Kidney (tissue), 13 donors: ENCODE measurements at regions not wholly inside any gene's neighbourhood (a gene's known extent, or its start where the extent isn't known, plus 50 kb on each side); places are given as distances from the start of the nearest gene placed in this dataset.

ENCODE experiments used
- DNase-seq, 5 donors: peaks; one replicate each; pipeline ENCODE4 v3.0.0-alpha.2; 2013 to 2020
- FAIRE-seq: peaks from 2 replicates; lab custom pipeline; 2012; peaks lifted over from hg19 to GRCh38; lab: Jason Lieb, UNC
- H3K27ac ChIP-seq, 2 donors: one replicate each; pipeline ENCODE4 v1.7.0; 2013; ENCODE audit warnings: low read depth in 2 of 2, low read length in 2 of 2, inconsistent platforms in 1 of 2
- H3K27me3 ChIP-seq: one replicate; pipeline ENCODE4 v1.7.1; 2013; ENCODE audit warnings: low read length, inconsistent platforms; ENCODE audit not compliant: control insufficient read depth, insufficient read depth
- H3K36me3 ChIP-seq, 3 donors: one replicate each; pipeline versions ENCODE4 v1.7.0 to v1.7.1; 2013; ENCODE audit warnings: low read length in 3 of 3, control low read depth in 1 of 3, inconsistent platforms in 1 of 3; ENCODE audit not compliant: insufficient read depth in 3 of 3, control insufficient read depth in 2 of 3
- H3K4me1 ChIP-seq, 3 donors: one replicate each; pipeline versions ENCODE4 v1.7.0 to v1.7.1; 2013; ENCODE audit warnings: low read length in 3 of 3, inconsistent platforms in 1 of 3, low read depth in 1 of 3; ENCODE audit not compliant: control insufficient read depth in 2 of 3, insufficient read depth in 2 of 3
- H3K4me3 ChIP-seq, 3 donors: one replicate each; pipeline versions ENCODE4 v1.7.0 to v1.8.1; 2013; ENCODE audit warnings: low read length in 3 of 3, control low read depth in 1 of 3, inconsistent platforms in 1 of 3
- H3K9ac ChIP-seq, 3 donors: one replicate each; pipeline versions ENCODE4 v1.7.0 to v1.7.1; 2013; ENCODE audit warnings: low read length in 3 of 3, control low read depth in 1 of 3, inconsistent platforms in 1 of 3
- H3K9me3 ChIP-seq, 3 donors: one replicate each; pipeline versions ENCODE4 v1.7.0 to v1.7.1; 2013; ENCODE audit warnings: low read length in 3 of 3, control low read depth in 1 of 3, inconsistent platforms in 1 of 3; ENCODE audit not compliant: control insufficient read depth in 2 of 3, insufficient read depth in 1 of 3
- CTCF ChIP-seq: IDR thresholded peaks from 3 replicates; pipeline ENCODE4 v1.5.1; 2012; ENCODE audit warnings: mild to moderate bottlenecking, moderate library complexity, borderline replicate concordance; ENCODE audit not compliant: insufficient read depth; ENCODE audit errors: extremely low read depth
- intact Hi-C: fragments of 100-400 bp; cut with DNase I; formaldehyde crosslinking; loops from one replicate; pipeline ENCODE4 v1.11.1; 2022
- donor health status: control.
- donor health status: control.
- donor health status: control.
- donor health status: control.
- donor health status: control.
- donor health status: DM: yes; HTN: yes; CAD: no.
- donor health status: Normal renal cell carcinoma (clear cell type).

- Histone ChIP-seq H3K9me3 (no peaks in the 10 kb centered on the region), H3K9ac (no peak overlapping the region), H3K27ac (no peak overlapping the region), H3K36me3 (no peaks in the 10 kb centered on the region), H3K4me3 (no peak overlapping the region), H3K4me1 (no peaks in the 10 kb centered on the region), H3K27me3 (no peaks in the 10 kb centered on the region)
- TF ChIP-seq CTCF, result no peak
- intact Hi-C loops, result no loop called here
- DNase-seq (no peak), FAIRE-seq (no peak)
These were observed 740.3 kb downstream of the OTOL1 start for GRCh38 chr3:162236949-162237348.

GRCh38 chr3:162250782-162251181 is 754.2 kb downstream of the OTOL1 start:
- Histone ChIP-seq H3K27me3 (no peaks in the 10 kb centered on the region), H3K36me3 (no peaks in the 10 kb centered on the region), H3K4me3 (no peak overlapping the region), H3K9me3 (no peaks in the 10 kb centered on the region), H3K4me1 (no peaks in the 10 kb centered on the region), H3K9ac (no peak overlapping the region), H3K27ac (no peak overlapping the region)
- intact Hi-C loops, result no loop called here
- DNase-seq, result peak in 2 of 5 donors; percentile 25 to 43
- TF ChIP-seq CTCF, result no peak
- no peak for FAIRE-seq

- Histone ChIP-seq H3K27ac (no peak overlapping the region), H3K9ac (no peak overlapping the region), H3K36me3 (no peaks in the 10 kb centered on the region), H3K4me1 (no peaks in the 10 kb centered on the region), H3K27me3 (no peaks in the 10 kb centered on the region), H3K9me3 (no peaks in the 10 kb centered on the region), H3K4me3 (no peak overlapping the region)
- no peak for TF ChIP-seq CTCF
- DNase-seq (no peak), FAIRE-seq (no peak)
- intact Hi-C loops, result no loop called here
These were observed 765.5 kb downstream of the OTOL1 start for GRCh38 chr3:162262129-162262528.

GRCh38 chr3:162263596-162263995 is 767.0 kb downstream of the OTOL1 start:
- no peaks in the 10 kb centered on the region for H3K9me3 ChIP-seq
- TF ChIP-seq CTCF, result no peak
- DNase-seq (no peak), FAIRE-seq (no peak)
- no peak overlapping the region for H3K27ac ChIP-seq
- intact Hi-C loops, result no loop called here
- H3K9ac ChIP-seq, result no peak overlapping the region
- H3K27me3 ChIP-seq, result no peaks in the 10 kb centered on the region
- no peaks in the 10 kb centered on the region for H3K36me3 ChIP-seq
- H3K4me1 ChIP-seq, result no peaks in the 10 kb centered on the region
- H3K4me3 ChIP-seq, result no peak overlapping the region
